ENCODE measurements at regions not wholly inside any gene's neighbourhood (a gene's known extent, or its start where the extent isn't known, plus 50 kb on each side); places are given as distances from the start of the nearest gene placed in this dataset.

DNA sequence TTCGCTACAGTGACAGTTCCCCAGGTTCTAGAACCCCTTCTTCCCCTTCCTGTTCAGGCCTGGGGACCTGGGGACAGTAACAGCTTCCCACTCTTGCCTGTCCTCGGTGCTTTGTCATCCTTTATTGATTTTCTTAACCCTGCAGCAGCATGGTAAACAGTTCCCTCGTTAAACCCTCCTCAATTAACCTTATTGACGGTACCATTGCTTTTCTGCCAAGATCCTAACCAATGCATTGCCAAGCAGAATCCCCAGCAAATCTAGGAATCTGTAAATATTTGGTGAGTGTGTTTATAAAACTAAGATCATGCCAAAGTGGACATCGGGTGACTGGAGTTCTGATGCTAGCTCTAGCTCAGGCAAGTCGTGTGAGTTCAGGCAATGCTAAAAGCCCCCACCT lies 99.6 kb upstream of the KAZN start:
- DNase-seq = no peak
- intact Hi-C loops (cut with DNase I, micrococcal nuclease) = no loop called here
- no peak for ATAC-seq
- no peaks in the 10 kb centered on the region for H3K9me3 ChIP-seq
- TF ChIP-seq CTCF (IDR thresholded peaks at IDR 0.05) = no peak
- no peak overlapping the region for H3K4me3 ChIP-seq
- no peaks in the 10 kb centered on the region for H3K4me1 ChIP-seq (ENCODE audit: low read depth)
- no peaks in the 10 kb centered on the region for H3K36me3 ChIP-seq (ENCODE audit: low read depth)

GRCh38 chr1:14499312-14500040 lies 99.0 kb upstream of the KAZN start:
- H3K36me3 ChIP-seq (ENCODE audit: low read depth) = no peaks in the 10 kb centered on the region
- H3K9me3 ChIP-seq = no peaks in the 10 kb centered on the region
- H3K4me1 ChIP-seq (ENCODE audit: low read depth) = no peaks in the 10 kb centered on the region
- no peak overlapping the region for H3K4me3 ChIP-seq
- DNase-seq = no peak
- TF ChIP-seq CTCF (IDR thresholded peaks at IDR 0.05) = no peak
- ATAC-seq = no peak
- intact Hi-C loops (cut with DNase I, micrococcal nuclease) = no loop called here

DNA sequence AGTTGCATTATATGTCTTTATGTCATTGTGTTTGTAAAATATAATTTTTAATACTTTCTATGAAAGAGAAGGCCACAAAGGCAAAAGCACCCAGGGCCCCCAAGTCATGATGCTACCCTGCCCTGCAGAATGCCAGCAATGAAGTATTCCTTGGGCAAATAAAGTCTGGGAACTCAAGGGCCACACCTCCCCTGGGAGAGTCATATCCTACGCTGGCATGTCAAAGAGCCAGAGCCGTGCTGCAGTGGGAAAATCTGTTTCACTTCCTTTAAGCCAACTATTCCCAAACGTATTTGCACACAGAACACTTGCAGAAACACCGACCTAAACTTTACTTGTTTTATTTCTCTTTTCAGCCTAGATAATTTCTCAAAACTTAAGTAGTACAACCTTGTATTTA lies 98.4 kb upstream of the KAZN start:
- no peaks in the 10 kb centered on the region for H3K9me3 ChIP-seq
- ATAC-seq = peak; percentile 86
- H3K4me1 ChIP-seq (ENCODE audit: low read depth) = no peaks in the 10 kb centered on the region
- intact Hi-C loops (cut with DNase I, micrococcal nuclease) = no loop called here
- no peaks in the 10 kb centered on the region for H3K36me3 ChIP-seq (ENCODE audit: low read depth)
- peak in 2 of 3 donors; percentile 31 to 58 for DNase-seq
- TF ChIP-seq CTCF (IDR thresholded peaks at IDR 0.05) = no peak
- H3K4me3 ChIP-seq = no peak overlapping the region

- H3K4me1 ChIP-seq (ENCODE audit: low read depth) = no peaks in the 10 kb centered on the region
- ATAC-seq = no peak
- no peaks in the 10 kb centered on the region for H3K9me3 ChIP-seq
- H3K36me3 ChIP-seq (ENCODE audit: low read depth) = no peaks in the 10 kb centered on the region
- no peak overlapping the region for H3K4me3 ChIP-seq
- no peak for DNase-seq
- intact Hi-C loops (cut with DNase I, micrococcal nuclease) = no loop called here
- TF ChIP-seq CTCF (IDR thresholded peaks at IDR 0.05) = no peak
Observed at GRCh38 chr1:14500912-14501311, 97.6 kb upstream of the KAZN start.

- H3K4me1 ChIP-seq (ENCODE audit: low read depth) = no peaks in the 10 kb centered on the region
- H3K9me3 ChIP-seq = no peaks in the 10 kb centered on the region
- no peak for TF ChIP-seq CTCF (IDR thresholded peaks at IDR 0.05)
- intact Hi-C loops (cut with DNase I, micrococcal nuclease) = no loop called here
- H3K36me3 ChIP-seq (ENCODE audit: low read depth) = no peaks in the 10 kb centered on the region
- no peak overlapping the region for H3K4me3 ChIP-seq
- ATAC-seq (no peak), DNase-seq (no peak)
Observed at GRCh38 chr1:14504517-14504916, 94.0 kb upstream of the KAZN start.

Measured in mucosa of descending colon (tissue), 3 donors.